ENCODE measurements at regions not wholly inside any gene's neighbourhood (a gene's known extent, or its start where the extent isn't known, plus 50 kb on each side); places are given as distances from the start of the nearest gene placed in this dataset.

- no peak for DNase-seq (ENCODE audit: low spot score)
Observed at GRCh38 chr14:54127526-54127925, 170.9 kb upstream of the BMP4 start.

DNA sequence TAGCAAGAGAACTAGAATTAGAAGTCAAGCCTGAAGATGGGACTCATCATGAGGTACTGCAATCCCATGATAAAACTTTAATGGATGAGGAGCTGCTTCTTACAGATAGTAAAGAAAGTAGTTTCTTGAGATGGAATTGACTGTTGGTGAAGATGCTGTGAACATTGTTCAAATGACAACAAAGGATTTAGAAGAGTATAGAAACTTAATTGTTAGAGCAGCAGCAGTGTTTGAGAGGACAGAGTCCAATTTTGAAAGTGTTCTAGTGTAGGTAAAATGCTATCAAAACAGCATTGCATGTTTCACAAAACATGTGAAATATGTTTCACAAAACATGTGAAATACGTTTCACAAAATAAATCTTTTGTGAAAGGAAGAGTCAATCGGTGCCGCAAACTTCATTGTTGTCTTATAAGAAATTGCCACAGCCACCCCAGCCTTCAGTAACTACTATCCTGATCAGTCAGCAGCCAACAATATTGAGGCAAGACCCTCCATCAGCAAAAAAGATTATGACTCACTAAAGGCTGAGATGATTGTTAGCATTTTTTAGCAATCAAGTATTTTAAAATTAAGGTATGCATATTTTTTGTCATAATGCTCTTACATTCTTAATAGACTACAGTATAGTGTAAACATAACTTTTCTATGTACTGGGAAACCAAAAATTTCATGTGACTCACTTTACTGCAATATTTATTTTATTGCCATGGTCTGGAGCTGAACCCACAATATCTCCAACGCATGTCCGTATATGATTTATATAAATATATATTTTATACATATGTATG lies 173.4 kb upstream of the BMP4 start:
- DNase-seq (ENCODE audit: low spot score) = no peak

DNA sequence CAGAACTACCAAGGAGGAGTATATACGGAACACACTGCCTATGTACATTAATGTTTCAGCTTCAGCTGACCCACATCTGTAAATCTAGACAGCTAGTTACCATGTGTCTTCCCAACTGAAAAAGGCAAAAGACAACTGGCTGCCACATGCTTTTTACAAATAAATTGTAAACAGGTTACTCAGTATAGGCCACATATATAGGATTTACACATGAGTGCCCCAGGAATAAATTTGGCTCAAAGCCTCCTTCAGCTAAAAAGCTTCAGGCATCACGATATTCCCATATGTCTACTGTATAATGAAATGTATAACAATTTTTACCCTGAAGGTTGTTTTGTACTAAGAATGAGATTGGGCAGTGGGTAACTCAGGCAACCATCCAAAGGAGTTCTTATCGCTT lies 175.9 kb upstream of the BMP4 start:
- DNase-seq (ENCODE audit: low spot score) = no peak

GRCh38 chr14:54133896-54134295 lies 177.3 kb upstream of the BMP4 start:
- no peak for DNase-seq (ENCODE audit: low spot score)

DNA sequence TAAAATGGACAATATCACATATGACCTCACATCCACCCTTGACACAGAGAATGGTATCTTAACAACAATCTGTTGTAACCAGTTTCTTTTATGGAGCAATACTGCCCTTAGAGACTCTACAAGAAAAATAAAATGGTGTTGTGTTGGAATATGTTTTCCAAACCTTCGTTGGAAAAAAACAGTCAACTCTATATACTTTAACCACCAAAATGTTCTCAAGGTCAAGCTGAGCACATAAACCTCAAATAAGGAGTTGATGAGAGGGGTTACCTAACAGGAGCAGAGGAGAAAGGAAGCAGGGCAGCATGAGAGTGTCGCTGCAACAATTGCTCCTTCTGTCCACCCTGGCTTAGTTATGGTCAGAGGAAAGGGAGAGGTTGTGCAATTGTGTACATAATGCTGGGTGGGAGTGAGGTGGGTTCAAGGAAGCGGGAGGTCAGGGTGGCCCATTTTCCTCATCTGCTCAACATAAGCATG lies 179.2 kb upstream of the BMP4 start:
- no peak for DNase-seq (ENCODE audit: low spot score)

- no peak for DNase-seq (ENCODE audit: low spot score)
Observed at GRCh38 chr14:54136894-54137613, 180.4 kb upstream of the BMP4 start.

GRCh38 chr14:54137614-54137961 lies 181.0 kb upstream of the BMP4 start:
- no peak for DNase-seq (ENCODE audit: low spot score)

- DNase-seq (ENCODE audit: low spot score) = no peak
Observed at GRCh38 chr14:54138024-54138353, 181.4 kb upstream of the BMP4 start.

- DNase-seq (ENCODE audit: low spot score) = no peak
Observed at GRCh38 chr14:54138354-54139038, 181.9 kb upstream of the BMP4 start.

DNA sequence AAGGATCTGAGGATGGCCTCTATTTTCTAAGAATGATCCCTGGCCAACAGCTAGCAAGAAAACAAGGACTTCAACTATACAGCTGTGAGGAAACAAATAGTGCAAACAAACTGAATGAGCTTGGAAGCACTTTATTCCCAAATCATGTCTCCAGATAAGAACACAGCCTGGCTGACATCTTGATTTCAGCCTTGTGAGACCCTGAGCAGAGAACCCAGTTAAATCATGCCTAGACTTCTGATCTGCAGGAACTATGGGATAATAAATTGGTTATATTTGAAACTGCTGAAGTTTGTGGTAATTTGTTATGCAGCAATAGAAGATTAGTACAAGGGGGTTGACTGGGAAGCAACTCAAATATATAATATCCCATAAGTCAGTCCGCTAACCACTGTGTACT lies 183.9 kb upstream of the BMP4 start:
- DNase-seq (ENCODE audit: low spot score) = no peak

- DNase-seq (ENCODE audit: low spot score) = no peak
Observed at GRCh38 chr14:54146601-54147000, 190.0 kb upstream of the BMP4 start.

DNA sequence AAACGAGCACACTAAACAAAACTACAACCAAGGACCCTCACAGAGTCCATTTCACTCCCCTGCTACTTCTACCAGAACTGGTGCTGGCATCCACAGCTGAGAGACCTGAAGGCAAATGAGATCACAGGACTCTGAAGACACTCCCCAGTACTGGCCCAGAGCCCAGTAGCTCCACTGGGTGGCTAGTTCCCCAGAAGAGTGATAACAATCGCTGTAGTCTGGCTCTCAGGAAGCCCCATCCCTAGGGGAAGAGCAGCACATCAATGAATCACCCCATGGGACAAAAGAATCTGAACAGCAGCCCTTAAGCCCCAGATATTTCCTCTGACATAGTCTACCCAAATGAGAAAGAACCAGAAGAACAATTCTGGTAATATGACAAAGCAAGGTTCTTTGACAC lies 190.7 kb upstream of the BMP4 start:
- DNase-seq (ENCODE audit: low spot score) = no peak

GRCh38 chr14:54147758-54148157 lies 191.1 kb upstream of the BMP4 start:
- DNase-seq (ENCODE audit: low spot score) = no peak

GRCh38 chr14:54148251-54148650 lies 191.6 kb upstream of the BMP4 start:
- no peak for DNase-seq (ENCODE audit: low spot score)

GRCh38 chr14:54152351-54152750 lies 195.7 kb upstream of the BMP4 start:
- no peak for DNase-seq (ENCODE audit: low spot score)

- no peak for DNase-seq (ENCODE audit: low spot score)
Observed at GRCh38 chr14:54166049-54166950, 209.7 kb upstream of the BMP4 start.

DNA sequence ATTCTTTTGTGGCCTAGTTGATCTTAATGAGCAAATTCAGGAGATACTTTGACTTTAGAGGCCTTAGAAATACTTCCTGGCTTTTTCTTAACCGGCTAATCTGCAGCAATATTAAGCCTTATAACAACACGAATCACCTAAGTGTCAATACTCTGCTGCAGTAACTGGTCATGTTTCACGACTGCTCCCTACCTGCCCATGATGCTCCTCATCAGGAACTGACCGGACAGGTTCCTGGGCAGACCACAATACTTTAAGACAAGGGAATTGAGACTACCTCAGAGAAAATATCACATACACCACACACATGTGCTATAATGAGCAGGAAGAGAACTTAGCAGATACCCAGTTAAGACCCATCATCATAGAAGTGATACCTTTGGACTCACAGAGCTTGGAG lies 211.9 kb upstream of the BMP4 start:
- no peak for DNase-seq (ENCODE audit: low spot score)

DNA sequence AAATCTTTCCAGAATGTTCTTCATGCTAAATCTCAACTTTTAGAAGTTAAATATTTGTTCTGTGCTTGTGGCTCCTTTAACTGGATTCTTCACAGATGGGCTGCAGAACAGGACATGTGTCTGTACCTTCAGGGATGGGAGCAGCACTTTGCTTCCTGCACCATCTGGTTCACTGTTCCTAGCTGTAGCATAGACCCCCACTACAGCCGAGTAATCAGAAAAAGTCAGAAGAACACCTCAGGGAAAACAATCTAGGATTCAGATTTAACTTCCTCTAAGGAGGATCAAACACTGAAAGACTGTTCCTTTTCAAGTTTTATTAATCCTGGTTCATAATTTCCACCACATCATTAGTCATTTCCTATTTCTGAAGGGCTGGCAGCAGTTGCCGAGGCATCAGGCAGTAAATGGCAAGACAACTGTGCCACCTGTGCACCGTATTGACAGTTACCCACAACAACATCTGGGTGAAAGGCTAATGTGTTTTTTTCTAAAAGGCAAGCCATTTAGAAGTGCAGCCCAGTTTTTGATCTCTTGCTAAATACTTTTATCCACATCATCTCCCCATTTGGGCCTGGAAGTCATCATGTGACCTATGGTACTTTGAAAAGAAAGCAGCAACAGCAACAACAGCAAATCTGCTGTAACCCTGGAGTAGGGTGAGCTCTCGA lies 212.8 kb upstream of the BMP4 start:
- DNase-seq (ENCODE audit: low spot score) = no peak

- no peak for DNase-seq (ENCODE audit: low spot score)
Observed at GRCh38 chr14:54170301-54170700, 213.7 kb upstream of the BMP4 start.

DNA sequence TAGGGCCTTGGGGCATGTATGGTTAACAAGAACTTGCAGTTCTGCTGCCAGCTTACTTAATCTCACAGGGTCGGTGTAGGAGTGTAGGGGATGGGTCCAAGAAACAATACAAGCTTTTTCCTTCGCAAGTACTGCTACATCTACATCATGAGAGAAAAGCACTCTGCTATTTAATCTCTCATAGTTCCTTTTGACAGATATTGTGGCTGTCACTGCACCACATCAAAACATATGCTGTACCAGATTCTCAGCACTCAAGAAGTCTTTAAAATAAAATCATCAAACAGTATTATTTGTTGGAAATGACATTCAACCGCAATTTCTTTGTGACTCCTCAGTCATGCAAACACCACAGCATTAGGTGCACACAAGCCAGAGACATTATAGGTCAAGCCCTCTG lies 215.5 kb upstream of the BMP4 start:
- no peak for DNase-seq (ENCODE audit: low spot score)

DNA sequence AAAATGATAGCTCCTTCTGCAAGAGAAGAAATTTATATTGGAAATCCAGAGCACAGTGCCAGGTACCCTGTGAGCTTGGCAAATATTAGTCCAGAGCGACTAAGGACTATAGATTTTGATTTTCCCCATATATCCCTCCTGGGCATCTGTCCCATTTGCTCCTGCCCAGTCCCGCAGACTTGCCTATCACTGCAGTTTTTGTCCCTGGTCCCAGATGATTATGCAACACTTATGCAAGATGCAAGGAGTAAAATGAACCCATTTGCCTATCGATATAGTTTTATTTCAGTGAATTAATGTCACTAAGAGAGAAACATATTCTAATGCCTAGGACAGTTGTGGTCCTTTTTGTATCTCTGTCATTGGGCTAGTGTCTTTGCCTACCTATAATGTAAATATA lies 215.9 kb upstream of the BMP4 start:
- no peak for DNase-seq (ENCODE audit: low spot score)

Data from ureter (tissue), 1 donor.